HG03066 (cell line): ENCODE measurements at regions not wholly inside any gene's neighbourhood (a gene's known extent, or its start where the extent isn't known, plus 50 kb on each side); places are given as distances from the start of the nearest gene placed in this dataset.
"Not testable (repeated sequence)": the region's sequence is repeated elsewhere in the genome, so short reads cannot be mapped to it uniquely, and the experiment has no call there.

Source experiments
- ATAC-seq: cut with Tn5 transposase; IDR thresholded peaks from one replicate; pipeline ENCODE4 v1.9.1; 2021; ENCODE audit warnings: low read depth; ENCODE audit not compliant: unreplicated experiment

DNA sequence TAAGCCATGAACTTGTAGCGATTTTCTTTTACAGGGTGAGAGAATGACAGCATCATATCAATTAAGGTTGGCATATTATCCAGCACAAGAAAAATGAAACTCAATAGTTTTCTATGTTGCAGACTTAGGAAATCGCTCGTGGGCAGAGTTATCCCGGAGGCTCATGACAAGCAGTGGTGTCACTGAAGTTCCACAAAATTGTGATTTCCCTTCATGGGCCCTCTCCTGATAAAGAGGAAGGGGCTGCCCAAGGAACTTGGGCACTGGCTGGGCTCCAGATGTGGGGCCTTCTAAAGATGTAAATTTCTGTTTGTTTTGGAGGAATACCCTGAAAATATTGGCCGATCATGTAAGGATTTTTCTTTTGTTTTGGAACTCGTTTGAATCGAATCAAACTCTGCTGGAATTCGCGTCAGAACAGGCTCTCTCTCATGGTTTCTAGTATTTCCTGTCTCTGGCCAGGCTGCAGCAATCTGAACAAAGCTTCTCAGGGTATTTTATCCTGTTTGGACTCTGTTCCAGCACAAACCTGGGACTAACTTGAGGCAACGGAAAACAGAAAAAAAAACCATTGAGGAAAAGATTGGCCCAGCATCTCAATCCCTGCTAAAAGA, 340.6 kb upstream of the NRP1 start:
- no peak for ATAC-seq

DNA sequence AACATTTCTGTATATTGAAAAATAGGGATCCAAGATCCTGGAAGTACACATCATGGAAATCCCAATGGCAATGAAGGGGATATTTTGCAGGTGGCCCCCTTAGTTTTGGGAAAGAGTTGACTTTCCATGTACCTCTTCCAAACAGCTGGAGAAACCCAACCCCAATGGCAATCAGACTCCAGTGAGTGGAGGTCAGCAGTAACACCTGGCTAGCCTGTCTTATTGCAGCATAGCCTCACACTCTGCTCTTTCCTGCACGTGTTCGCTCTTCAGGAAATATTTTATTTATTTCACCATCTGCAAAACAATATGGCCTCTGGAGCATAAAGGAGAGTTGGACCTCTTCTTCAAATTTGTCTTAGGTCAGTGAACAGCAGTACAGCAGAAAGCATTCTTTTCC, 340.0 kb upstream of the NRP1 start:
- ATAC-seq, result no peak

DNA sequence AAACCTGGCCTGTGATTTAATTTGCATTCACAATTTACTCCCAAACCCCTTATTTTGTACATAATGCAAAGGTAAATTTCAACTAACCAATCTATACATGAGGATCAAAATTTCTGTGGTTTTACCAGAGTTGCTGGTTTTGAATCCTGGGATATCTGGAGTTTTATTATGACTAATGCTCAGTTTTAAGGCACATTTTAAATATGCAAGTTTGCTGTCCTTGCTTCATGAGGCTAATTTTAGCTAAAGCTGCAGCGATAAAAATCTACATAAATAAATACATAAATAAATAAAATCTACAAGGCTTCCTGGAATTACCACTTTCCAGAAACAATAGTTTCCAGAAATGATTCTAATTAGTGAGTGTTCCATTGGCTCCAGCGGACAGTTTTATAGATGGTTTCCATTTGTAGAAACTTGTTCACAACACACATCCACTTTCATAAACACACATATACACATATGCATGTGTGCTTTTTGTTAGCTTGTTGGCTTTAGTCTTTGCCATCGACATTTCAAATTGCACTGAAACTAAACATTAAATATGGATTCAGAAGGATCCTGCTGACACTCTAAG, 339.5 kb upstream of the NRP1 start:
- ATAC-seq, result no peak

DNA sequence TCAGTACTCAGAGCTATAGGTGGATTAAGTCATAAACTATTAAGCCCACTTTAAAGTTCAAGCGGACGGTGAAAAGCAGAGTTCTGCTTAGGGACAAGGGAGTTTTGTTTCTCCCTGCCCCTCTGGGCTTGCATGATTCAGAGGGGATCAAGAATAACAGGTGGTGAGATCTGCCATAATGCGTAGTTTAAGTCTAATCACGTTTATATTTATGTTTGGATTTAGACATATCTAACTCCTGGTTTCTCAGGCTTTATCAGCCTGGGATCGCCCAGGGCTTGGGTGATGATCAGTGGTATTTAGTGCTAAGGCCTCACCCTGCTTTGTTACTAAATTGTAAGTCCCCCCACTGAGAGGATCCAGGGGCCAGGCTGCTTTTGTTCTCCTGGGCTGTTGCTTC, 335.4 kb upstream of the NRP1 start:
- ATAC-seq, result no peak

DNA sequence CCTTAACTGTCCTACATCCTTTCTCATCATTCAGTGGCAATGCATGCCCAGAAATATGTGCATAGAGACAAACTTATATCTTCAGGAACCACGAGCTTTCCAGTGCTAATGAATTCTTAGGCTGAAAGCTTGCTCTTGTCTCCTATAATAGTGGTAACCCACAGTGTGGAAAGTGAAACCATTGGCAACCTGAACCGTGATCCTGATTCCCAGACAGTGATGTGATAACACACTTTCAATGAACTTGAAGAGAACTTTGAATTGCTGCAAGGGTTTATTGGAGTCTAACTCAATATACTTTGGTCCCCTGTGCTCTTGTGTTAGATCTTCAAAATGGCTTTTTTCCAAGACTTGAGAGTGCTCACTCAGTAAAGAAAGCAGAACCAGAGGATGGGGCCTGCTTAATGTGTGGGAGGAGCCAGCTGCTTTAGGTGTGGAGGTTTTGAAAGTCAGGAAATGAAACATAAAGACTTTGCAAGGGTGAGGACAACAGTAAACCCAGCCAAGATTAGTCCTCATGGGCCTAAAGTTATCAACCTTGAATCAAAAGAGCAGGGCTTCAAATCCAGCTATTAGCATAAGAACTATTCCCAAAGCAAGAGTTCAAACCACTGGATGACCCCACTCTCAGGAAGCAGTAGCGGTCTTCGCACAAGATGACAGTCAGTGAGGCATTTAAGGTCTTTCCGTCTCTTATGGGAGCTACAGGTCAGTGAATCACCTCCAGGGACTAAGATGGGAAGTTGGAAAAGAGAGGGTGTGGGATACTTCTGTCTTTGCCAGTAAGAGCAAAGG, 332.4 kb upstream of the NRP1 start:
- no peak for ATAC-seq

DNA sequence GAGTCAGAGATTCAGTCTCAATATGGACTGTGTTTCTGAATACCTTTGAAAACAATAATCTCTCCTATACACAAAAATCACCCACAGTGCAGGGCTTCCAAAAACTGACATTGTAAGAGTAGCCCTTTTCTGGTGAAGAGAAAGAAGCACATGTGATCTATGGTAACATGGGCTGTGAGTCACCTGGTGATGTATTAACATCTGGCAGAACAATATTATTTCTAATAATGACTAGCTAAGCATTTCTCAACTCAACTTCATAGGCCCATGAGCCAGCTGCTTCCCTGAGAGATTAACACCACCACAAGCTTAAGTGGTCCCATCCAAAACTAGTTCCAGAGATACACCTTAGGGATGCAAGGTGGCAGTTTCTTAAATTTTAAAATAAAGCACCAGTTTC, 331.0 kb upstream of the NRP1 start:
- ATAC-seq, result no peak

DNA sequence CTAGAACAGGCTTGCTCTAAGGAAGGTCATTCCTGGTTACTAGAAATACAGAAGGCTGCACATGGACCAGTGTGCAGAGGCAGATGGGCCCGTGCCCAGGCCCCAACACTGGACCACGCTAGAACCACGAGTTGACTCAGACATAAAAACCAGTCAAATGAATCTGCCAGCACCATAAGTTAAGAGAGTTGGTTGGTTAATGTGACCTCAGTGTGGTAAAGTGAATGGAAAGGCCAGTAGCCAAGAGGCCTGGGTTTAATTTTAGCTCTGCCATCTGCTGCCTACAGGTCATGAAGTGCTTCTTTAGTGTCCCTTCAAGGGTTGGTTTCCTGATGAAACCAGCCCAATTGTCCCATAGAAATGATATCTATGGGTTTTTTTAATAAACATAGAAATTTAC, 329.6 kb upstream of the NRP1 start:
- ATAC-seq, result no peak

DNA sequence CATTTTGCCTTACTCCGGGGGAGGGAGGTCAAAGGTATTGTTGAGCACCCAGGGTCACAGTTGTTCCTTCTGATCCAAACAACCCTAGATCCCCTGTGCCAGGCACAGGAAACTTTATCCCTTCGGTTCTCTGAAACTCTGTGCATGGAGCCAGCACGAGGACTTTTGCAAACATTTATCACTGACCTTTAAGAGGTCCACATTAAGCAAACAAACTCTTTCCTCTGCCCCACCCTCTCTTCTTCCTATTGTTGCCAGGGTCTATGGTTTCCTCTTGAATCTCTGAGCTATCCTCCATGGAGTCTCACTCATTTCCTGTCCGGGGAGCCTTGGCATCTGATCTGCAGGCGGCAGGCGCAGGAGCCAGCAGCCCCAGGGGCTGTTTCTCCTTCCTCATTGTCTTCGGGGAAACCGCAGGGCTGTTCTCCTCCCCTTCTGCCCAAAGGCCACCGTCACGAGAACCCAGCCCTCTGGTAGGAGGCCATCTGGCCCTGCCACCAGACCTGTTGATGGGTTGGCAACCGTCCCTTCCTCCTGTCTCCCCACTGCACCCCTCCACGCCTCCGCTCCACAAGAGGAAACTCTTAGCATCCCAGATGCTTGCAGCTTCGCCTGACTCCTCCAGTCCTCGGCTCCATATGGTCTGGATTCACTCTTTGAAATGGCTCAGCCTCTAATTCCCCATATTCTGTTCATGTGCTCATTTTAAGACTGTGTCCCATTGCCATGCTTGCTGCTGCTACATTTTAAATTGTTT, 327.3 kb upstream of the NRP1 start:
- no peak for ATAC-seq

DNA sequence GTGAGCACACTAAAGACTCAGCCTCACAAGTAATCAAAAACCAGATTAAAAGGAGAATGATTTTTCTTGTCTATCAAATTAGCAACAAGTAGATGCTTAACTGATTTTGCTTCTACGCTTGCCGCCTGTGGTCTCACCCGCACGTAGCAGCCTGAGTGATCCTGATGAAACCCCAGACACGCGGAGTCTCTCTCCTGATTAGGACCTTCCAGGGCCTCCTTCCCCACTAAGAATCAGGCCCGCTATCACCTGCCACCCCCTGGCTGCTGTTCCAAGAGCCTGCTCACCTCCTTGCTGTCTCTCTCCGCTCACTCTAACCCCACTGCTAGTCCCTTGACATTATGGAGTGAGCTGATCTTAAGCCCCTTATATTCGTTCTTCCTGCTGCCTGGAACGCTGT, 325.9 kb upstream of the NRP1 start:
- ATAC-seq, result no peak

DNA sequence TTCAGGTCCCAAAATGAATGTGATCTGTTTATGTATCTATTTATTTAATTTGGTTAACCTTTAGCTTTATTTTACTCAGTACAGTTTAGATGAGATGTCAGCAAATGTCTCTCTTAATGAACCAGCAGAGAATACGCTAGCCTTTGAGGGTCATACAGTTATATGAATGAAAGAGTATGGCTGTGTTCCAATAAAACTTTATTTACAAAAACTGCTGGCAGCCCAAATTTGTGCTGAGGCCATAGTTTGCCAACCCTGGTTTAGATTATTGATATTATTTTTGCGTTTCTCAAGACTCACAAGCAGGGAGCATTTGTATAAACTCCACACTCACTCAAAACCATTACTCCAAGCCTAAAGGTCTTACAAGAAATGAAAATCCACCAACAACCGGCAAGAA, 323.4 kb upstream of the NRP1 start:
- no peak for ATAC-seq

DNA sequence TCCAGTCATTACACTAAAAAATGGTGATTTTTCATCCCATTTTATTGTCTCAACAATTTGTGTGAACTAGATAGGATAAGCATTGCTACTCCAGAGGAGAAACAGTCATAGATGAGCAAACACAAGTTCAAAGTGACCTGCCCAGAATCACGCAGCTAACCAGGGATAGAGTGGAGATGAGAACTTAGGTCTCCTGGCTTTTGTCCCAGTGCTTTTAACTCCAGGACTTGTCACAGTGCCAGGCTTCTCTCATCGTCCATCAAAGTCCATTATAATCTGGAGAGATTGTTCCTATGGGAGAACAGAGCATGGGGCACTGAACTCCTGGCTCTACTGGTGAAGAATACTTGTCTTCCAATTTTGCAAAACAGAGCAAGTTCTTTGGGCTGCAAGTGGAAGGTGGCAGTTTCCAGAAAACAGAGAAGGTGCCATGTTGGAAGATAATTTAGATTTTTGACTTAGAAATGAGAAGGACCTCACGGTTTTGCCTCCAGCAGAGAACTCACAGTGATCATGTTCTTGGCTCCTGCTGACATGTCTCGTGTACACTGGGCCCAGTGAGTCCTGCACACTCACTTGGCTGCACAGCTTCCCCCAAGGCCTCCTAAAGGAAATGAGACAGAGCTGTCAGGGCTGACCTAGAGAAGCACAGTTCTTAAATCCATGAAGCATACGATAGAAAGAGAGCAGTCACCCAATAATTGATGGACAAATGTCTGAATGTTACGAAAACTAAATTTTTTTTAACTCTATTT, 322.9 kb upstream of the NRP1 start:
- ATAC-seq, result no peak

DNA sequence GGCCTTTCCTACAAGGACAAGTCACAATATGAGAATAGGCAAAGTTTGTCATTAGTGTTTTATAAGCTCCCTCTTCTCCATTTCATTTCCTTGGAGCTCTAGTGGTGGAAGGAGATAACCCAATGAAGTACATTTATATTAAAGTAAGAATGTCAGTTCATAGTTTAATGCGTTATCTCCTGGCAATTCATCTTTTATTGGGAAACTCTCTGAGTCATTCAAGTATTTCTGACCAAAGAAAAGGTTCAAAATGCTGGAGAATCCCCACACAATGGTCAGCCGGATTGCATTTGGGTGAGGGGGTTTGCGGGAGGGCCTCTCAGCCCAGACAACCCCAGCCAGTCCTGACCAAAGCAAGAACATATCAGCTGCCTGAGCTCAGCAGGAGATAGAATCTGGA, 321.5 kb upstream of the NRP1 start:
- no peak for ATAC-seq

DNA sequence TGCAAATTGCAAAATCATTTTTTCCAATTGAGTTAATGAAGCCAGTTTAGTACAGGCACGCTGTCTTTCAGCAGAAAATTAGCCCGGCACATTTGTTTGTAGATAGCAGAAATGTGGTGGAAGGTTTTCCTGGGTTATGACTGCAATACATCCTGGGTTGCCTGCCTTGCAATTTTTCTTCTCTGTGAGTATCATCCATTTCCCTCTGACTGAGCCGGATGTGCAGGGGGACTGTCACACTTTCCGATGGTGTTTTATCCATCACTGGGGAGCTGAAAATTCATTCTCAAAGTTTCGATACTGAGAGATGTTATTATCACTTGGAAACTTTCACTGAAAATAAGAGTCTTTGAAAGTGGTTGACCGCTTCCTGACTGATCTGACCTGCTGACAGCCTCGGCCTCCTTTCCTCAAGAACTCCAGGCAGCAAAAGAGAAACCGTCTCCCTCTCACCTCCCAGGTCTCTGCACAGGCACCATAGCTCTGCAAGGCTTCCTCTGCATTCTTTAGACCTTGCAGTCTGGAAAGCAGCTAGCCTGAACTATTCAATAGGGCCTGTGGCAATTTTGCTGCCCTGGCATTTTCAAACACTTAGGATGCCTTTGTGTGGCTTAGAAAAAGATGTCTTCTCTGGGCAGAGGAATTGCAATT, 320.8 kb upstream of the NRP1 start:
- no peak for ATAC-seq

DNA sequence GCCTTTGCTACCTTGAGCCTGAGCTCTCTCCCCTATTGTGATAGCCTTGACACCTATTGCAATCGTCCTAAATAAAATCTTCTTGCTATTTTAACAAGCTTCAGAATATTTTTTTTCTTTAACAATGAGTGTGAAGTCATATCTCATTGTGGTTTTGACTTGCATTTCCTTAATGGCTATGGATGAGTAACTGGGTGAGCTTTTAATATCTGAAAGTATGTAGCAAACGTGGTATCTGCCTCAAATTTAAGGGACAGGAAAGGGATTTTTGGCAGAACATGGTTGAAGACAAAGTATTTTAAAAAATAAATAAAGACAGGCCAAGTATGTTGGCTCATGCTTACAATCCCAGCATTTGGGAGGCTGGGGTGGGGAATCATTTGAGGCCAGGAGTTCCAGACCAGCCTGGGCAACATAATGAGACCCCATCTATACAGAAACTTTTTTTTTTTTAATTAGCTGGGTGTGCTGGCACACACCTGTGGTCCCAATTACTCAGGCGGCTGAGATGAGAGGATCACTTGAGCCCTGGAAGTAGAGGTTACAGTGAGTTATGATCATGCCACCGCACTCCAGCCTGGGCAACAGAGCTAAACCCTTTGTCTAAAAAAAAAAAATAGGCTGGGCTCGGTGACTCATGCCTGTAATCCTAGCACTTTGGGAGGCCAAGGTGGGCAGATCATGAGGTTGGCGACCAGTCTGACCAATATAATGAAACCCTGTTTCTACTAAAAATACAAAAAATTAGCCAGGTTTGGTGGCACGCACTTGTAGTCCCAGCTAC, 319.3 kb upstream of the NRP1 start:
- ATAC-seq, result no peak

DNA sequence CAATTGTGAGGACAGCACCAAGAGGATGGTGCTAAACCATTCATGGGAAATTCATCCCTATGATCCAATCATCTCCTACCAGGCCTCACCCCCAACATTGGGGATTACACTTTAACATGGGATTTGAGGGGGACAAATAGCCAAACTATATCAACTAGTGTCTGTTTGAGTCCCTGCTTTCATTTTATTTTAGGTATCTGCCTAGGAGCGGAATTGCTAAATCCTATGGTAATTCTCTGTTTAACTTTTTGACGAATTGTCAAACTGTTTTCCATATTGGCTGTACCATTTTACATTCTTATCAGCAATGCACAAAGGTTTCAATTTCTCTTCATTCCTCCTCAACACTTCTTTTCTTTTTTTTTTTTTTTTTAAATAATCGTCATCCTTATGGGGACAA, 318.4 kb upstream of the NRP1 start:
- no peak for ATAC-seq

DNA sequence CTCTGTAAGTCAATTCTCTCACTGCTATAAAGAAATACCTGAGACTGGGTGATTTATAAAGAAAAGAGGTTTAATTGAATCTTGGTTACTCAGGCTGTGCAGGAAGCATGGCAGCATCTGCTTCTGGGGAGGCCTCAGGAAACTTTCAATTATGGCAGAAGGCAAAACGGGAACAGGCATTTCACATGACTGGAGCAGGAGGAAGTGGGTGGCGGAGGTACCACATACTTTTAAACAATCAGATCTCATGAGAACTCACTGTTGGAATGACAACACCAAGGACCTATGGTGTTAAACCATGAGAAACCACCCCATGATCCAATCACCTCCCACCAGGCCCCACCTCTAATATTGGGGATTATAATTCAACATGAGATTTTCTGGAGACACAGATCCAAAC, 315.7 kb upstream of the NRP1 start:
- ATAC-seq, result not testable (repeated sequence)

DNA sequence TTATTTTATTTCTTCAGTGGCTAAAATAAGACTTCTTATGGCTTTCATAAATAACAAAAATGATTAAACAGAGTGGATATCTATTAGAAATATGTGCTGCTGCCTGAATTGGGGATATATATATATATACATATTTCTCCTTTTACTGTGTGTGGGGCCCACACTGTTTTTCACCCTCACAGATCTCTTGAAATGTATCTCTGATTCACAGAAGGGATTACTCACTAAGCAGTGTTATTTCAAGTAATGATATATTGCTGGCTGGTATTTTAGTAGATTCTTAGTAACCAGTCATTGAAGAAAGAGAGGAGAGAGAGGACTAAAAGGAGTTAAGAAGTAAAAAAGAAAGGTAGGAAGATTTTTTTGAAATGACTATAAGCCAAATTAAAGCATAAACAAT, 308.6 kb upstream of the NRP1 start:
- no peak for ATAC-seq

DNA sequence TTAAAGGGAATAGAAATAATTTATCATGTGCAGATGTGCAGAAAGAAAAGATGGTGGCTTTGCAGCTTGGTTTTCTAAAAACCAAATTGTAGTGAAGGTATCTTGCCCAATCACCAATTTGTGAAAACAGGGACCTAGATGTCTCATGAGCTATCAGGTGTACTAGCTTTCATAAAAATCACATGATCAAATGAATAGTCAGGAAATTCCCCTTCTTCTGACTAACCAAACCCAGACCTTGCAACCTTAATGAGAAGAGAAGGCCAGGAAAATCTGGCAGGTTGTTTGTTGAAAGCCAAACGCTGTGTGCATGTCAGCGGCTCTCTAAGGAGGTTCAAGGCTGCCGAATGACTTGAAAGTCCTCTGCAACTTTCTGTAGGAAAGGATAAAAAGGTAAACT, 304.4 kb upstream of the NRP1 start:
- no peak for ATAC-seq

DNA sequence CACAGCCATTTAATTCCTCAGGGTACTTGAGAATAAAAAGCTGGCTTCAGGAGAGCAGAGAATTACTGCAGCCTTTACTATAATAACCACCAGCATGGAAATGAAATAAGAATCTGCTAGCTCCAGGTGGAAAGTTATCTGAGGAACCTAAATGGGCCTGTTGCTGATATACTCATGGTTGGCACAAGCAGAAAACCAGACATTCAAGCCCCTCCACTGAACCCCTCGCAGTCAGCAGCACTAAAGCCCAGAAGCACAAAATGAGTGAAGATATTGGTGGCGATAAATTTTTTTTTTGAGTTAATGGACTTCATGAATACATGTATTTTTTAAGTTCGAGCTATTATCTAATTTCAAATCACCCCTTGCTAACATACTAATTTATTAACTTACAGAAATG, 303.9 kb upstream of the NRP1 start:
- no peak for ATAC-seq
